Activated CD4-positive, alpha-beta T cell treated with anti-CD3 and anti-CD28 coated beads, Interleukin-2, amount 50 U/mL, for 48 hours (primary cell): ENCODE measurements at regions not wholly inside any gene's neighbourhood (a gene's known extent, or its start where the extent isn't known, plus 50 kb on each side); places are given as distances from the start of the nearest gene placed in this dataset.
A peak's percentile ranks its signal among the peaks of the same experiment; 100 is the strongest.
"Not testable (repeated sequence)": the region's sequence is repeated elsewhere in the genome, so short reads cannot be mapped to it uniquely, and the experiment has no call there.

Source experiments
- DNase-seq, 2 experiments: peaks; one replicate each; pipeline ENCODE4 v3.0.0-alpha.2; 2020

GRCh38 chr6:97459535-97459934, 176.5 kb upstream of the MMS22L start:
- DNase-seq: no peak

- DNase-seq: no peak
Measured at GRCh38 chr6:97459986-97460385, 177.0 kb upstream of the MMS22L start.

- no peak for DNase-seq
Measured at GRCh38 chr6:97460394-97461080, 177.5 kb upstream of the MMS22L start.

DNA sequence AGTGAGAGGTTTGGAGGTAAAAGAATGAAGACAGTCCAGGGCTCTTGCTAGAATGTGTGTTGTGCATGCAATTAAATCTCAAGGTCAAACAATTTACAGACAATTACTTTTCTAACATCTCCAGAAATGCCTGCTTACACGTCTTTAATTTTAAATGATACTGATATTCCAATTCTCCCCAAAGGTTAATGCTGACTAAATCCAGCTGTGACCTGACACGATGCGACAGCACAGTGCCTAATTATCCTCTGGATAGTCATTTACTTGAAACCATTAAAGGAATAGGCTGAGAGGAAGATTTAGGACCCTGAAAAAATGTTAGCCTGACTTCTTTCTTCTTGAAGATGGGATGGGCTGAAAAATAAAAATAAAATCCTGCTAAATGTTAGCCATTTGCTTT, 178.2 kb upstream of the MMS22L start:
- DNase-seq: no peak

DNA sequence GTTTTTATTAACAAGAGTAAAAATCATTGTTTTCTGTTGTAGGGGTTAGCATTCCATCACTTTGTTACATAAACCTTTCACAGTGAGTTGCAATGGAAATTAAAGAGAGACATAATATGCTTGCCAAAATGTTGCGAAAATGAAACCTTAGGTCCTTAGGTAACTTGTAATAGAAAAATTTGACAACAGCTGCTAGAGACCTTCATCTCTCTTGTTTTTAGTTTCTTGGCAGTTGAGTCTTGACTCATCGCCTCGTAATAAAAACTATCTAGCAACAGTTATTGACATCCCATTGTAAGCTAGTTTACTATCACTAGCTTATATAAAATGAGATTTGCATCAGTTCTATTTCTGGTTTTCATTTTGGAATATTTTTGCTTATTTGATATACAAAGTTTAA, 179.0 kb upstream of the MMS22L start:
- DNase-seq: no peak

- DNase-seq: no peak
Measured at GRCh38 chr6:97462938-97463598, 180.1 kb upstream of the MMS22L start.

DNA sequence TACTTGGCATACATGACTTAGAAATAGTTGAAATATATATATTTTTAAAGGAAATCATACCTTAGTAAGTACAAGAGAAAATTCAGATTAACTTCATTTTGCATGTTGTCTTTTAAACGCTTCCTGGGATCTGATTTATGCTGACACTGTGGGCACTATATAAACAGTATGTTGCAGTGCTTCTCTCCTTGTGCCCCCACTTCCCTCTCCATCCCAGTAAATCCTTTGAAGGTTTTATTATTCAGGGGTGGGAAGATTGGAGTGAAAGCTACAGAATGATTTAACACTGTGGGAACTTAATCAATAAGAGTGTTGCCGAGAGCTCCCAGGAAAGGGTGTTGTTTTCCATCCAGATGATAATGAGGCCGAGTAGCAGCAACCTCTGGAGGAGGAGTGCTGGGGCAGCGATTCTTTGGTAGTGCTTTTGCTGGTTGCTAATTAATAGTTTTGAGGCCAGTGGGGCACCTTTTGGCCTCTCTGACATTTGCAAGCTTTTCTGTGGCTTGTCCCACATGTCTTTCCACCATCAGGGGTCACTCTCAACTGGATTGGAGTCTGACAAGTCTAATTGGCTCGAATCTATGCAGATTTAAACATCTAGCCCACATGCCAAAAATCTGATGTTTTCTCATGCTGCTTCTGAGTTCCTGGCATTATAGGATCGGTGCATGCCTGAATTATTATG, 183.0 kb upstream of the MMS22L start:
- no peak for DNase-seq

GRCh38 chr6:97468981-97469380, 186.0 kb upstream of the MMS22L start:
- no peak for DNase-seq

DNA sequence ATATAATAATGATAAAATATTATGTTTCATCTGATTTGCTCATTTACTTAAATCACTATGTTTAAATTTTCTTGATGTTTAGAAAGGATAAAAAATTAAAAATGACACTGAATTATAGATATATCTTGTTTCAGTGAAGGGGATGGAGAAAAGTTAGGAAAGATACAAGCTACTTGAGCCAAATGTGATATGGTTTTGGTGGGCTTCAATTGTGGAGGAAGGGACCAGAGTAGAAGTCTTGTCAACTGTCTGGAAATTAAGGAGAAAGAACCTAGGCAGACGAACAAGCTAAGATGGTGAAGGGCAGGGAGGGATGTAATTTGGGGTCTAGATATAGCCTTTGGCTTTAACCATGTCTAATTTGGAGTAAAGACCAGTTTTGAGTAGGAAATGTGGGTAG, 186.4 kb upstream of the MMS22L start:
- no peak for DNase-seq

- DNase-seq: no peak
Measured at GRCh38 chr6:97470322-97470721, 187.3 kb upstream of the MMS22L start.

DNA sequence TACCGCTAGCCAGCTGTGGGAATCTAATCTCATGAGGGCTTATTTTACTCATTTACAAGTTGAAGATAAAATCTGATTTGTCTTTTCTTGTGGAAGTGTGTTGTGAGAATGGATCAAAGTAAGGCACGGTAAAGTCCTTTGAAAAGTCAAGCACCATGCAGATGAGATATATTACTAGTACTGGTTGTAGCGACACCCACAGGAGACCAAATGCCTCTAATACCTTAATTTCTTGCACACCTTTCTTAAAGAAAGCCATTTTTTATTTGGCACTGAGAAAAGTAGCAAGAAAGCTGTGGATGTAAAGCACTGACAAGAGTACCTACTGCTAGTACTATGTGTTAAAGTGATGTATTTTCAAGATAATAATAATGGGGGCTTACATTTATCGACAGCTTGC, 191.0 kb upstream of the MMS22L start:
- DNase-seq: no peak

DNA sequence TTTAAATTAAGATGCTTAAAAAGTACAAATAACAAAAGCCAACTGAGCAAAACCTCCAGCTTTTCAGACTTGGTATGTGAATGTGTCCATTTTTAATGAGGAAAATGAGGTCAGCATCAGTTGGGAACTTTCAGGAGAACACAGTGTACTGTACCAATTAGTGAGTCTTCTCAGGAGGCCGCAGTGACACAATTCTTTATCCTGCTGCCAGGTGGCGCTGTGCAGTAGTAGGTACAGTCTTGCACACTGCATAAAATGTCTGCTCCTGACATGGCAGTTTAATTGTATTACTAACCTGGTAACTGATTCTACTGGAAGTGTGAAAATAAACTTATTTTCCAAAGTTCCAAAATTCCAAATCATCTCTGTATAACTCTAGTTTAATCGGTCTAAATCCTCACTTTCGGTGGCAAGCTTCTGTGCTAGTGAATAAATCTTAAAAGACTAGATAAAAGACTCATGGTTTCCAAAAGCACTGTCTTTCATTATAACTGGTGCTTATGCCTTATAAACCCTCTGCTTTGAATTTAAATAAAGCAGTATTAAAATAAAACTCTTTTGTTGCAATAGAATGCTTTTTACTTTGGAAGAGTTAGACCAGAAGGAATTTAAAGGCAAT, 214.8 kb upstream of the MMS22L start:
- DNase-seq: peak; percentile 55 to 64

DNA sequence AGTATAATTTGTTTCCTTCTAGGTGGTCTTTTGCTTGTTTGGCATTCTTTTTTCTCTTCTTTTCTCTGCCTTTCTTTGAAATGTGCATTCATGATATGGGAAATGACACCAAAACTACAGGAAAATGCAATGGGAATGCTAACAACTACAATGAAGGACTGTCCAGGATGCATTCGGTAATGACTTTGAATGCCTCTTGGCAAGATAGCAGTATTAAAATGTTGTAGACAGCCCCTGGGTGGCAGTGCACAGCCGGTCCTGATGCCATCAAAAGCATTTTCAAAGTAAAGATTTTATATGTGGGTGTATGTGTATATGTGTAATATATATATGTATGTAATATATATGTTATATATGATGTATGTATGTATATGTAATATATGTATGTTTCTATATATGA, 218.8 kb upstream of the MMS22L start:
- DNase-seq: no peak

DNA sequence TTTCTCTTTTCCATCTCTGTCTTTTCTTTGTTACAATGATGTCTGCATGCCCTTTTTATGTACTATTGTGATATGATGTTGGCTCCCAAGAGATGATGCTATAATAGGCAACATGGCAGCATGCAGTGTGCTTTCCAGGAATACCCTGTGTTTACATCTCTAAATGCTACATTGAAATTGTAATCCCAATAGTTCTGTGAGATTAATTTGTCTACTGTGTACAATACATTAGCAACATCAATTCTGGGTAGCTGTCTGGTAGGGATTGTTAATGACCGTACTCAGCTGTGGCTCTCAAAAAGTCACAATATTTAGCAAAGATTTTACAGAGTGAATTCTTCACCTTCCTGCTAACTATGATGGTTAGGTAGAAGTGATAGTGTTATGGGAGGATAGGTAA, 225.6 kb upstream of the MMS22L start:
- no peak for DNase-seq

GRCh38 chr6:97513260-97513659, 230.2 kb upstream of the MMS22L start:
- DNase-seq: not testable (repeated sequence)

DNA sequence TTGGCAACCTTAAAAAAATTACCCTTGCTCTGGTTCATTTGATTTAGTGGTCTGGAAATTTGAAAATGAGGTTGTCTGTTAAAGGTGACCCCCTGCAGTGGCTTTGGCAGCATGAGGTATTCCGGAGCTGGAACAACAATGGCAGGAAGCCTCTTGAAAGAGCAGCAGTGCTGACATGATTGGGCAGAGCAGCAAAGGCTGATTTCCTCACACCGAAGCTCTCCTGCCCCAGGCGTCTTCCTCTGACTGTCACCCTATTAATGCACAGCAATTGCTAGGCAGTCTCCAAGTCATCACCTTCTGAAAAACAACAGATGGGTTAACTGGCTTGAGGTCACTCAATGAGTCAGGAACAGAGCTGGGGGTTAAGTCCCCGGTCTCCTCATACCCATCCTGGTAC, 241.8 kb upstream of the MMS22L start:
- no peak for DNase-seq

DNA sequence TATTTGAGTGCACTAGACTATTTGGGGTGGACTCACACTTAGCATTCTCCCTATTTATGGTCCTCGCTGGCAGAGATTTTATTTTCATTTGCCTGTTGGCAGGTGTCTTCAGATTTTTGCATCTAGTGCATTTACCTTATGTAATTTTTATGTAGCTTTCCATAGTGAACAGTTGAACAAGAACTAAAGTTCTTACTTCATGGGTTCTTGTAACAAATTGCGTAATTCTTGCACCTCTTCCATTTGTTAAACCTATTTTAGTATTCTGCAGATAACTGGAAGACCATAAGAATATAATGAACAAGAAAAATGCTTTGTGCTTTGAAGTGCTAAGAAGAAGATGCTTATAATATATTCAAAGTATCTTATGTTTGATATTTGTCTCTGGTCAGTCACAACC, 252.8 kb upstream of the MMS22L start:
- no peak for DNase-seq

DNA sequence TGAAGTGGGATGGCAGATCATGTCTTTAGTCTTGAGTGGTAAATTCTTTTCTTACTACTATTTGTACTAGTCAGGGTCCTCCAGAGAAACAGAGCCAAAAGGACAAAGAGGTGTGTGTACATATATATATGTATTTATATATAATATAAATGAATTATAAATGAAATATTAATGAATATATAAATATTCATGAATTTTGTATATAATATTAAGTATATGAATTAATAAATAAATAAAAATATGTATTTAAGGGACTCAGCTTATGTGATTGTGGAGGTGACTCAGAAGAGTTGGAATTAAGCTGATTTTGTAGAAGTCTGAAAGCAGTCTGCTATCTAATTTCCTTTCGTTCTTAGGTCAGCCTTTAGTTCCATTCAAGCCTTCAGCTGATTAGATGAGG, 265.3 kb upstream of the MMS22L start:
- DNase-seq: no peak

DNA sequence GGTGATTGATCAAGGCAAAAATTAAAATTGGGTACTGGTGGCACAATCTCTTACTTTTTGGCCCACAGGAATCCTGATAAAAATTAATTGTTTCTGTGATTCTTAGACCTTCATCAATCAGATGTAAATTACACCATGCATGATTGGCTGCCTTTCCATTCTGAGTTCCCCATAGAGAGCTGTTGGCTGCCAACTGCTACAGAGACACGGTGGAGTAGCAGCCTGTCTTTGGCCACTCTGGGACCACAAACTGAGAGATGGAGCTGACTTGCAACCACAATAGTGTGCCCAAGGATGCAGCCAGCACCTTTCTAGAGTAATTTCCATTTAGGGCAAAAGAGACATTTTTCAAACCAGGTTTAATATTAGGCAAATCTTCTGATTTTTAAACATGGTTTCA, 274.3 kb upstream of the MMS22L start:
- no peak for DNase-seq

DNA sequence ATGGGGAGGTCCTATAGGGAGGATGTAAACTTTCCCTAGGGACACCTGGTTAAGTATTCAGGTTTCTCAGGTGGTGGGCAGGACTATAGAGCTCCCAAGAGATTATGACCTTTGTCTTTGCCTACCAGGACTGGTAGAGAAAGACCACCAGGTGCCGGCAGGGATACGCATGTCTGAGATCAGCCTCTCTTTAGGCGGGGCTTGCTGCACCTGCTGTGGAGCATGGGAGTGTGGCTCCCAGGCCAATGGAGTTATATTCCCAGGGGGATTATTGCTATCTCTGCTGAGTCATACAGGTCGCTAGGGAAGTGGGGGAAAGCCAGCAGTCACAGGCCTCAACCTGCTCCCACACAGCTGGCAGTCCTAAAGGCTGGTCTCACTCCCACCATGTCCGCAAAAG, 280.5 kb upstream of the MMS22L start:
- DNase-seq: no peak

DNA sequence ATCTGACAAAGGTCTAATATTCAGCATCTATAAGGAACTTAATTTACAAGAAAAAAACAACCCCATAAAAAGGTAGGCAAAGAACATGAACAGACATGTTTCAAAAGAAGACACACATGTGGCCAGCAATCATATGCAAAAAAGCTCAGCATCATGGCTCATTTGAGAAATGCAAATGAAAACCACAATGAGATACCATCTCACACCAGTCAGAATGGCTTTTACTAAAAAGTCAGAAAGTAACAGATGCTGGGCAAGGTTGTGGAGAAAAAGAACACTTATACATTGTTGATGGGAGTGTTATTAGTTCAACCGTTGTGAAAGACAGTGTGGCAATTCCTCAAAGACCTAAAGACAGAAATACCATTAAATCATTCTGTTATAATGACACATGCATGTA, 289.9 kb upstream of the MMS22L start:
- no peak for DNase-seq

GRCh38 chr6:97586344-97586743, 303.3 kb upstream of the MMS22L start:
- DNase-seq: no peak

GRCh38 chr6:97591955-97592354, 308.9 kb upstream of the MMS22L start:
- no peak for DNase-seq

DNA sequence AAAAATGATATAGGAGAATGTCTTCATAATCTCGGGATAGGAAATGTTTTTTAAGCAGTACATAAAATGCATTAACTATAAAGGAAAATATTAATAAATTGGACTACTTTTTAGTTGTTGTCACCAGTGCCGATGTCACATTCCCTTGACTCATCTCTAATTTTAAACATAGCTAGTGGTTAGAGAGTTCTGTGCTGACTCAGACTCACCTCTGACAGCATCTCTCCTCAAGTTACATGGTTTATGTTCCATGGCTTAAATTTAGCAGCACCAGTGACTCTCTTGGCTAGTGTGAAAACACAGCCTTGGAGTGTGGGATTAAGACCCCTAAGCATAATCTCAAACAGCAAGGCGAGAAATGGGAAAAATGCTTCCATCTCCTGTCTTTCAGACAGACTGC, 311.8 kb upstream of the MMS22L start:
- no peak for DNase-seq
